DND-41 (cell line): ENCODE measurements at regions not wholly inside any gene's neighbourhood (a gene's known extent, or its start where the extent isn't known, plus 50 kb on each side); places are given as distances from the start of the nearest gene placed in this dataset.

Experiments used
- EZH2 ChIP-seq: IDR thresholded peaks from 3 replicates; pipeline ENCODE4 v1.6.1; 2012; ENCODE audit warnings: borderline replicate concordance, low read depth, mild to moderate bottlenecking, moderate library complexity, low read length, inconsistent platforms; ENCODE audit not compliant: severe bottlenecking
- TF ChIP-seq, protein P1 (sequence below): IDR thresholded peaks from 2 replicates; pipeline ENCODE4 v1.5.1; 2012; ENCODE audit warnings: borderline replicate concordance, low read length, moderate library complexity, mild to moderate bottlenecking; ENCODE audit not compliant: poor library complexity, severe bottlenecking; ENCODE audit errors: extremely low read depth

DNA sequence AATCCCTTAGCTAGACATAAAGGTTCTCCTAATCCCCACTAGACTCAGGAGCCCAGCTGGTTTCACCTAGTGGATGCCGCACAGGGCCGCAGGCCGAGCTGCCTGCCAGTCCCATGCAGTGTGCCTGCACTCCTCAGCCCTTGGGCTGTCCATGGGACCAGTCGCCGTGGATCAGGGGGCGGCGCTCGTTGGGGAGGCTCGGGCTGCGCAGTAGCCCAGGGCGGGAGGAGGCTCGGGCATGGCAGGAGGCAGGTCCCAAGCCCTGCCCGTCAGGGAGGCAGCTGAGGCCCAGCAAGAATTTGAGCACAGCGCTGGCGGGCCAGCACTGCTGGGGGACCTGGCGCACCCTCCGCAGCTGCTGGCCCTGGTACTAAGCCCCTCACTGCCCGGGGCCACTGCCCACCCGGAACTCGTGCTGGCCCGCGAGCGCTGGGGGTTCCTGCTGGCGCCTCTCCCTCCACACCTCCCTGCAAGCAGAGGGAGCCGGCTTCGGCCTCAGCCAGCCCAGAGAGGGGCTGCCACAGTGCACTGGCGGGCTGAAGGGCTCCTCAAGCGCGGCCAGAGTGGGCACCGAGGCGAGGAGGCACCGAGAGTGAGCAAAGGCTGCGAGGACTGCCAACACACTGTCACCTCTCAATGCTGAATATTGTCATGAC is 307.8 kb downstream of the C6orf118 start:
- TF ChIP-seq, protein P1, sequence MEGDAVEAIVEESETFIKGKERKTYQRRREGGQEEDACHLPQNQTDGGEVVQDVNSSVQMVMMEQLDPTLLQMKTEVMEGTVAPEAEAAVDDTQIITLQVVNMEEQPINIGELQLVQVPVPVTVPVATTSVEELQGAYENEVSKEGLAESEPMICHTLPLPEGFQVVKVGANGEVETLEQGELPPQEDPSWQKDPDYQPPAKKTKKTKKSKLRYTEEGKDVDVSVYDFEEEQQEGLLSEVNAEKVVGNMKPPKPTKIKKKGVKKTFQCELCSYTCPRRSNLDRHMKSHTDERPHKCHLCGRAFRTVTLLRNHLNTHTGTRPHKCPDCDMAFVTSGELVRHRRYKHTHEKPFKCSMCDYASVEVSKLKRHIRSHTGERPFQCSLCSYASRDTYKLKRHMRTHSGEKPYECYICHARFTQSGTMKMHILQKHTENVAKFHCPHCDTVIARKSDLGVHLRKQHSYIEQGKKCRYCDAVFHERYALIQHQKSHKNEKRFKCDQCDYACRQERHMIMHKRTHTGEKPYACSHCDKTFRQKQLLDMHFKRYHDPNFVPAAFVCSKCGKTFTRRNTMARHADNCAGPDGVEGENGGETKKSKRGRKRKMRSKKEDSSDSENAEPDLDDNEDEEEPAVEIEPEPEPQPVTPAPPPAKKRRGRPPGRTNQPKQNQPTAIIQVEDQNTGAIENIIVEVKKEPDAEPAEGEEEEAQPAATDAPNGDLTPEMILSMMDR, result no peak
- TF ChIP-seq EZH2, result no peak
